ENCODE measurements at regions not wholly inside any gene's neighbourhood (a gene's known extent, or its start where the extent isn't known, plus 50 kb on each side); places are given as distances from the start of the nearest gene placed in this dataset.

- TF ChIP-seq CTCF (IDR thresholded peaks at IDR 0.05; ENCODE audit: insufficient read depth, low read length) (no peak), REST (IDR thresholded peaks at IDR 0.05; ENCODE audit: insufficient replicate concordance, low read depth) (no peak), POLR2AphosphoS5 (IDR thresholded peaks at IDR 0.05; ENCODE audit: low read depth) (no peak), GABPA (IDR thresholded peaks at IDR 0.05; ENCODE audit: low read depth) (no peak)
These were observed 318.6 kb upstream of the PTCHD4 start for GRCh38 chr6:48429610-48430009.
